WERI-Rb-1 (cell line): ENCODE measurements at regions not wholly inside any gene's neighbourhood (a gene's known extent, or its start where the extent isn't known, plus 50 kb on each side); places are given as distances from the start of the nearest gene placed in this dataset.

Experiments
- DNase-seq: peaks from one replicate; pipeline ENCODE4 v3.0.0-alpha.2; 2020
- H3K27ac ChIP-seq: fragments of 250-450 bp; sonication (Bioruptor Pico); 2 replicates; pipeline ENCODE4 v1.5.1; 2020; ENCODE audit warnings: mild to moderate bottlenecking, moderate library complexity
- H3K27me3 ChIP-seq: fragments of 250-450 bp; sonication (Bioruptor Pico); 2 replicates; pipeline ENCODE4 v1.5.1; 2021; ENCODE audit warnings: mild to moderate bottlenecking, low read depth, moderate library complexity; ENCODE audit not compliant: insufficient read depth, severe bottlenecking
- H3K36me3 ChIP-seq: fragments of 250-450 bp; sonication (Bioruptor Pico); 2 replicates; pipeline ENCODE4 v1.5.1; 2020; ENCODE audit warnings: mild to moderate bottlenecking, moderate library complexity
- H3K4me3 ChIP-seq: 2 replicates; pipeline ENCODE4 v1.5.1; 2011; ENCODE audit warnings: low read depth, mild to moderate bottlenecking, control low read depth, low read length
- H3K9me3 ChIP-seq: fragments of 250-450 bp; sonication (Bioruptor Pico); 2 replicates; pipeline ENCODE4 v1.5.1; 2021; ENCODE audit warnings: mild to moderate bottlenecking, moderate library complexity; ENCODE audit not compliant: severe bottlenecking
- TF ChIP-seq, protein P1 (sequence below): IDR thresholded peaks from 2 replicates; pipeline ENCODE4 v1.5.1; 2011; ENCODE audit warnings: low read depth, mild to moderate bottlenecking, control low read depth, inconsistent platforms, low read length

DNA sequence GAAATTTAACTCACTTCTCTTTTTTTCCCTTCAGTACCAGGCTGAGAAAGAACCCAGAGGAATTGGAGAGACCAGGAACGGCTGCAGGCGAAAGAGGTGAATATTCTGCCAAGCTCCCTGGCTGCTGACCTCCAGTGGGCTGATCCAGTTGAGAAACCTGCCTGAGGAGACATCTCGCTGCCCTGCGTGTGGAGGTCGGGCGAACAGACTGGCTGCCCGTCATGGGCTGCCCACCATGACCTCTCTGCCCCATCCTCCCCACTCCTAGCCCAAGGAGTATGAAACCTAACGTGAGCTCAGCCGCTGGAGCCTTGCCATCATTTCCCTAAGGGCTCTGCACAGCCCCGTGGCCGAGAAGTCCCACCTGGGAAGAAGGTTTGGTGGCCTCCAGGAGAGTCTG lies 148.8 kb upstream of the SALL3 start:
- Histone ChIP-seq H3K27ac (no peak overlapping the region), H3K4me3 (no peak overlapping the region), H3K9me3 (peaks cover 3% of the 10 kb centered on the region), H3K36me3 (no peaks in the 10 kb centered on the region), H3K27me3 (peaks cover 2% of the 10 kb centered on the region)
- no peak for DNase-seq
- TF ChIP-seq, protein P1, sequence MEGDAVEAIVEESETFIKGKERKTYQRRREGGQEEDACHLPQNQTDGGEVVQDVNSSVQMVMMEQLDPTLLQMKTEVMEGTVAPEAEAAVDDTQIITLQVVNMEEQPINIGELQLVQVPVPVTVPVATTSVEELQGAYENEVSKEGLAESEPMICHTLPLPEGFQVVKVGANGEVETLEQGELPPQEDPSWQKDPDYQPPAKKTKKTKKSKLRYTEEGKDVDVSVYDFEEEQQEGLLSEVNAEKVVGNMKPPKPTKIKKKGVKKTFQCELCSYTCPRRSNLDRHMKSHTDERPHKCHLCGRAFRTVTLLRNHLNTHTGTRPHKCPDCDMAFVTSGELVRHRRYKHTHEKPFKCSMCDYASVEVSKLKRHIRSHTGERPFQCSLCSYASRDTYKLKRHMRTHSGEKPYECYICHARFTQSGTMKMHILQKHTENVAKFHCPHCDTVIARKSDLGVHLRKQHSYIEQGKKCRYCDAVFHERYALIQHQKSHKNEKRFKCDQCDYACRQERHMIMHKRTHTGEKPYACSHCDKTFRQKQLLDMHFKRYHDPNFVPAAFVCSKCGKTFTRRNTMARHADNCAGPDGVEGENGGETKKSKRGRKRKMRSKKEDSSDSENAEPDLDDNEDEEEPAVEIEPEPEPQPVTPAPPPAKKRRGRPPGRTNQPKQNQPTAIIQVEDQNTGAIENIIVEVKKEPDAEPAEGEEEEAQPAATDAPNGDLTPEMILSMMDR = no peak

DNA sequence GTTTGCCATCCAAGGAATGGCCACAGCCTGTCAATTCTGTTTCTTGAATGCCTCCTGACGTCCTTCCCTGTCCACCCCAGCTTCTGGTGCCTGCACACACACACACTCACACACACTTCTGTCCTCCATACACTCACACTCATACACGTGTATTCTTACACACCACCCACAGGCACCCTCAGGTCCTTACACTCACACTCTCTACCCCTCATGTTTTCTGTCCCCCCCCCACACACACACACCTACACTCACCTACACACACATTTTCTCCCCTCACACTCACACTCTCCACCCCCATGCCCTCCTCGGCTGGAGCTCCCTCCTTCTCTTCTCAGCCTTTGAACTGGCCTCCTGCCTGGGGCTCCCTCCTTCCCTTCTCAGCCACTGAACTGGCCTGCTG lies 148.0 kb upstream of the SALL3 start:
- H3K27me3 ChIP-seq = peaks cover 2% of the 10 kb centered on the region
- TF ChIP-seq, protein P1 = no peak

DNA sequence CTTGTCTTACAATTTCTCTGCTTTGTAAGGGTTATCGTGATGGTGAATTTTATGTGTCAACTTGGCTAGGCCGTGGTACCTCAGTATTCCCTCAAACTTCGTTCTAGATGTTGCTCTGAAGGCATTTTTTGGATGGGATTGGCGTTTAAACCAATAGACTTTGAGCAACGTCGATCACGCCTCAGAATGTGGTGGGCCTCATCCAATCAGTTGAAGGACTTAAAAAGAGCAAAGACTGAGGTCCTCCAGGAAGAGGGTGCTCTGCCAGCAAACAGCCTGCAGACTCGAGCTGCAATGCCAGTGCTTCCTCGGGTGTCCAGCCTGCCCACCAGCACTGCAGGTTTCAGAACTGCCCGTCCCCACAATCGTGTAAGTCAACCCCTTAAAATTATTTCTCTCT lies 145.8 kb upstream of the SALL3 start:
- Histone ChIP-seq H3K9me3 (peaks cover 5% of the 10 kb centered on the region), H3K27ac (no peak overlapping the region), H3K36me3 (no peaks in the 10 kb centered on the region), H3K4me3 (no peak overlapping the region), H3K27me3 (peaks cover 2% of the 10 kb centered on the region)
- TF ChIP-seq, protein P1 = no peak
- no peak for DNase-seq

More for the DNA sequence above, 148.0 kb upstream of the SALL3 start:
- Histone ChIP-seq H3K9me3 (peaks cover 5% of the 10 kb centered on the region), H3K36me3 (no peaks in the 10 kb centered on the region), H3K27ac (no peak overlapping the region), H3K4me3 (no peak overlapping the region)
- no peak for DNase-seq

DNA sequence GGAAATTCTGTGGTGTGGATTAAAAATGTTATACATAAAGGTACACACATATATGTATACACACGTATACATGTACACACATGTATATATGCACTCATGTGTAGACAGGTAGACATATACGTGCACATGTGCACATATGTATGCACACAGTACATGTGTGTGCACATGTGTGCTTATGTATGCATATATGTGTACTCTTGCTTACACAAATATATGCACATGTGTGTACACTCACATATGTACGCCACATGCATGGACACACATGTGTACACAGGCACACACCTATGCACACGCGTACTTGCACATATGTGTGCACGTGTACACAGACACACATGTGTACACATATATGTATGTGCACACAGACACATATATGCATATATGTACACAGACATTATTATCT lies 142.8 kb upstream of the SALL3 start:
- peaks cover 5% of the 10 kb centered on the region for H3K9me3 ChIP-seq
- H3K36me3 ChIP-seq = no peaks in the 10 kb centered on the region
- no peak overlapping the region for H3K27ac ChIP-seq
- TF ChIP-seq, protein P1 = no peak
- DNase-seq = no peak
- H3K27me3 ChIP-seq = no peaks in the 10 kb centered on the region
- no peak overlapping the region for H3K4me3 ChIP-seq

- Histone ChIP-seq H3K4me3 (no peak overlapping the region), H3K36me3 (no peaks in the 10 kb centered on the region), H3K27ac (no peak overlapping the region), H3K9me3 (peaks cover 5% of the 10 kb centered on the region), H3K27me3 (no peaks in the 10 kb centered on the region)
- TF ChIP-seq, protein P1 = no peak
- no peak for DNase-seq
Observed at GRCh38 chr18:78837754-78838153, 141.9 kb upstream of the SALL3 start.

GRCh38 chr18:78838183-78838582 lies 141.4 kb upstream of the SALL3 start:
- TF ChIP-seq, protein P1 = no peak
- no peak for DNase-seq
- no peaks in the 10 kb centered on the region for H3K27me3 ChIP-seq

More at GRCh38 chr18:78838183-78838582, 141.4 kb upstream of the SALL3 start:
- Histone ChIP-seq H3K36me3 (no peaks in the 10 kb centered on the region), H3K9me3 (peaks cover 5% of the 10 kb centered on the region), H3K4me3 (no peak overlapping the region), H3K27ac (no peak overlapping the region)
